ENCODE measurements at regions not wholly inside any gene's neighbourhood (a gene's known extent, or its start where the extent isn't known, plus 50 kb on each side); places are given as distances from the start of the nearest gene placed in this dataset.
"Not testable (repeated sequence)": the region's sequence is repeated elsewhere in the genome, so short reads cannot be mapped to it uniquely, and the experiment has no call there.

GRCh38 chr4:127500242-127500641 is 132.5 kb upstream of the INTU start:
- DNase-seq (ENCODE audit: low read depth, low spot score) = no peak

DNA sequence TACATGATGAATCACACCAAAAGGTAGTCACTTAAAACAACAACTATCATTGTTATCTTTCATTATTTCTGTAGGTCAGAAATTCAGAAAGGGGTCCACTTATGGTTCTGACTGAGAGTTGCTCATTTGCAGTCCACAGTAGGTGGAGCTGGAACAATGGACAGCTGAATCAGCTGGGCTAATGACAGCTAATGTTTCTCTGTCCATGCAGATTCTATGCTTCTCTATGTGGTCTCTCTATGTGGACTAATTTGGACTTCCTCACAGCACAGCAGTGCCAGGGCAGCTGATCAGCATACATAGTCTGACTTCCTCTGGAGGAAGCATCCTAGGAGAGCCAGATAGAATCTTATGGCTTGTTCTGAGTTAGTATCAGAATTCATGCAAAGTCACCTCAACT is 131.7 kb upstream of the INTU start:
- DNase-seq (ENCODE audit: low read depth, low spot score) = no peak

- DNase-seq (ENCODE audit: low read depth, low spot score) = no peak
Observed at GRCh38 chr4:127503111-127503510, 129.6 kb upstream of the INTU start.

DNA sequence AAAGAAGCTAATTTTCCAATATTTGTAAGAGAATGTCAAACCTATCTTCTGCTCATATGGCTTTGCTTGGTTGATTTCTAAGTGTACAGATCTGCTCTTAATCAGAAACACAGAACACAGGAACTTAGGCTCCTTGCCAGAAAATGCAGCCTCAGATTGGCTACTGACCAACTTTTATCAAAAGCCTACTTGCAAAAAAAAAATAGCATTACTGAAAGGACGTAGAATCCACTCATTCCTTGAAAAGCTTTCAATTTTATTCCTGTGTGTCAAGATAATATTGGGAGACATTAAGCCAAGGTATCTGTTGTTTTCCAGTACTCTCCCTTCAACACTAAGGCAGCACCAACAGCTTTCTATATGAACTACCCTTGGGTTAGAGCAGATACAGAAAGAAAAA is 127.6 kb upstream of the INTU start:
- DNase-seq (ENCODE audit: low read depth, low spot score) = peak; percentile 33

DNA sequence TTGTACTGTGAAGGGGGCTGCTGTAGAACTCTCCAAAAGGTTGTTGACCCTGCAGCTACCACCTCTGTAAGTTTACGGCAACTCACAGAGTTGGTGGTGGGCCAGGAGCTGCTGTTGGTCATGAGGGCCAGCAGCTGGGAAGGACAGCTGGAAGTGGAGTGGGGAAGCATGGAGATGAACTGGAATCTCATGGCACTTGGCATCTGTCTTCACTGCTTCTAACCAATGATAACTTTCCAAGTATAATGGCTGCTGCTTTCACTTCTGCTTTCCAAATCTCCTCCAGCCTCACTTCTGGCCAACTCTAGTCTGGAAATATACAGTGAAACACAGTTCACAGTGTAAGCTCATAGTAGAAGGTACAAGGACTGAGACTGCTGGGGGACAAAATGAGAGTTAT is 126.5 kb upstream of the INTU start:
- no peak for DNase-seq (ENCODE audit: low read depth, low spot score)

GRCh38 chr4:127509155-127509554 is 123.6 kb upstream of the INTU start:
- no peak for DNase-seq (ENCODE audit: low read depth, low spot score)

- DNase-seq (ENCODE audit: low read depth, low spot score) = not testable (repeated sequence)
Observed at GRCh38 chr4:127512672-127513071, 120.1 kb upstream of the INTU start.

- DNase-seq (ENCODE audit: low read depth, low spot score) = not testable (repeated sequence)
Observed at GRCh38 chr4:127515259-127515658, 117.5 kb upstream of the INTU start.

DNA sequence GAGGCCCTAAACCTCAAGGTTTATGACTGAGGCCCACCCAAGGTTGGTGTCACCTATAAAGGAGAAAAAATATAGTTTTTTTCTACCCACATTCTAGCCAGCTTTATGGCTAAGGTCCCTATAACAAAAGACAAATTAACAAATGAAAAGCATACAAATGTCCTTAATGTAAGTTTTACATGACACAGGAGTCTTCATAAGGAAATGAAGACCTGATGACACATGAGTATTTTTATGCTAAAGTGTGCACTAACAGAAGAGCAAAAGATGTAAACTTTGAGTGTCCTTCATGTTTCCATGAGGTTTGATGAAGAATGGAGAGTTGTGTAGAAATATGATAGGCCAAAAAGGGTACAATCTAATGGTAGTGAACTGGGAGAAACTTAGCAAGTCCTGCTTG is 114.7 kb upstream of the INTU start:
- DNase-seq (ENCODE audit: low read depth, low spot score) = no peak

DNA sequence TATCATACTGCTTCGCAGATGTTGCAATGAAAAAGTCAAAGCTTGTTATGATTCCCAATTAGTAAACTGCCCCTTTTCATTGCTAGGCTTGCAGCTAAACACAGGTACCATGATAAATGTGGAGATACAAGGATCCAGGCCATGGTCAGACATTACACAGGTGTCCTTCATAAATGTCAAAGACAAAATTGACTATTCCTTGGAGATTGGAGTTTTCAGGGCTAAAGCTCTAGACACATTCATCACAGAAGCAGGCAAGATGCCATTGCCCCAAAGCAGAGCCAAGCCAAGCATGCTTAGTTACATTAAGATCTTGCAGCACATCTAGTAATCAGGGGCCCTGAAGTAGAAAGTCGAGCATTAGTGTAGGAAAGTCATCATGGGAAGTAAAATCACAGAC is 111.3 kb upstream of the INTU start:
- no peak for DNase-seq (ENCODE audit: low read depth, low spot score)

- DNase-seq (ENCODE audit: low read depth, low spot score) = no peak
Observed at GRCh38 chr4:127523369-127523768, 109.4 kb upstream of the INTU start.

GRCh38 chr4:127525608-127526007 is 107.1 kb upstream of the INTU start:
- DNase-seq (ENCODE audit: low read depth, low spot score) = no peak

DNA sequence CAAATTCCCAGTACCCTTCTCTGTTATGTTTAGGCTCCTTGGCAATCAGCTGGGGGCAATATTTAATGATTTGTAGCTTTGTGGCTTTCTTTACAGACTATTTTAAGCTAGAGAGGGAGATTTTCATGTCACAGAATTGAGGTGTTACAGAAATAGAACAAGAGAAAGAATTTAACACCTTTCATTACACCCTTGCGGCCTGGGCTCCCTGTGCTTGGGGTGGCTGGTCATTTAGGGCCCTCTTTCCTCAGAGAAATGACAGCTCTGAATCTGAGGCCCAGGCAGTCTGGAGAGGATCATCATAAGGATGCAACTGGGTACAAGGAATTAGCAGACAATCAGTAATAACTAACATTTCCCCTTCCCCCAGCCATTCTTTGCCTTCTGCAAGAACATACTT is 104.5 kb upstream of the INTU start:
- DNase-seq (ENCODE audit: low read depth, low spot score) = no peak

- DNase-seq (ENCODE audit: low read depth, low spot score) = not testable (repeated sequence)
Observed at GRCh38 chr4:127529879-127530278, 102.9 kb upstream of the INTU start.

DNA sequence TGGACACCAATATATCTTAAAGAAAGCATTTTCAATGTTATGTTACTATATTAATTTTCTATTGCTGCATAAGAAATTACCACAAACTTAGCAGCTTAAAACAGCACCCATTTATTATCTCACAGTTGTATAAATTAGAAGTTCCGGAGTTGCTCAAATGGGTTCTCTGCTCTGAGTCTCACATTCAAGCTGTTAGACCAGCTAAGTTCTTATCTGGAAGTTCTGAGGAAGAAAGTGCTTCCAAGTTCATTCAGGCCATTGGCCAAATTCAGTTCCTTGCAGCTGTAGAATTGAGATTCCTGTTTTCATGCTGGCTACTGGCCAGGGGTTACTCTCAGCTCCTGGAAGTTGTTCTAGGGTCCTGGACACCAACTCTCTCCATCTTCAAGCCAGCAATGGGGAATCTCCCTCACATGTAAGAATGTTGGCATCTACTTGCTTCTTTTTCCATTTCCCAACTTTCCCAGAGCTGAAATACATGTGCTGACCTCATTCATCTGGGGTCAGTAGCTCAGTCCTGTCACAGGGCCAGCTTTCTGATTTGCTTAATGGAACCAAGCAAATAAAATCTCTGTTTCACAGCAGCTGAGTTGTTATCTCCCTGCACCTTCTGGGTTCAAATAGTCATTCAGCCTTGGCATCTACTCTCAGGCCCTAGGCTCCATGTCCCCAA is 99.6 kb upstream of the INTU start:
- no peak for DNase-seq (ENCODE audit: low read depth, low spot score)

DNA sequence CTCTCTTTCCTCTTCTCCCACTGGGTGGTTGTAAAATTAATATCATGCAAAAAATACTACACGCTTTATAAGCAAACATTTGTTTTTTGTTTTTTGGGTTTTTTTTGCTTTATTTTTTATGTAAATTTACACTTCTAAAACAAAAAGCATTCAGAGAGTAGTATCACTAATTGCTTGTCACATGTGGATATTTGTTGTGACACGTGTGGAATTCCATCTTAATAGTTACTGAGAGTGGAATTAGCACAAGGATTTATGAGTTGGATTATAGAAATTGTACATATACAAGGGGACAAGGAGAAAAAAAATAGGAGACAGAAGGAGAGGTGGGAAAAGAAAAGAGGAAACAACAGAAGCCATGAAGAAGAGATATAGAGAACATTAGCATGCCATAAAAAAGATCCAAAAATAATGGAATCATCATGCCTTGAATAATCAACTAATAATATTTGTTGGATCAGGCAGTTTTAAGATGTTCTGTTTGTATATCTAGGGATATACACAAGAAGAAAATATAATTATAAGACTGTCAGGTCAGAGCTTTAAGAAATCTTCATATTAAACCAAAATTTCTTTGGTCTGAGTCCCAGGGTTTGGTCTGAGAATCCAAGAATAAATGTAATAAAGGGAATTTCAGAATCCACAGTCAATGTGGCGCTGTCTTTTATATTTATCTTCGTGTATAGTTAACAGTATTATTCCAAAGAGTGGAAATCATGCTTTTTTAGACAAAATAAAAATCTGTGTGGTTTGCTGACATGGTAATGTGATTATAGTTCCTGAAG is 98.5 kb upstream of the INTU start:
- DNase-seq (ENCODE audit: low read depth, low spot score) = no peak

GRCh38 chr4:127538016-127538415 is 94.7 kb upstream of the INTU start:
- DNase-seq (ENCODE audit: low read depth, low spot score) = no peak

DNA sequence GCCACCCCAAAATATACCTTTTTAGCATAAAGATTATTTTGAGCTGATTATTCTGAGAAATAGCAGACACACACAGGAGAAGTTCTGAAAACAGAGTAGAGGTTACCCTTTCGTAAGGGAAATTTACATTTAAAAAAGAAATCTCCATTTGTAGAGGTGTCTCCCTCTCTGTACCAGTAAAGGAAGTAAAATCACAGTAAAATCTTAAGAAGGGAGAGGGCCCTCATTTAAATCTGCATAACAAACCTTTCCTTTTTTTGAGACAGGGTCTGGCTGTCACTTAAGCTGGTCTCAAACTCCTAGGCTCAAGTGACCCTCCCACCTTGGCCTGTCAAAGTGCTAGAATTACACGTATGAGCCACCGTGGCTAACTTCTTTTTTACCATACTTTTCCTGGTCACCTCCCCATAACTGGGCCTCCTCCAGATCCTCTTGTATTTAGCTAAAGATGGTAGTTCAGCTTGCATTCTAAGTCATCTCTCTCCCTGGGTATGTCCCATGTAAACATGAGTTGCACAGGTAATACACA is 92.2 kb upstream of the INTU start:
- DNase-seq (ENCODE audit: low read depth, low spot score) = no peak

DNA sequence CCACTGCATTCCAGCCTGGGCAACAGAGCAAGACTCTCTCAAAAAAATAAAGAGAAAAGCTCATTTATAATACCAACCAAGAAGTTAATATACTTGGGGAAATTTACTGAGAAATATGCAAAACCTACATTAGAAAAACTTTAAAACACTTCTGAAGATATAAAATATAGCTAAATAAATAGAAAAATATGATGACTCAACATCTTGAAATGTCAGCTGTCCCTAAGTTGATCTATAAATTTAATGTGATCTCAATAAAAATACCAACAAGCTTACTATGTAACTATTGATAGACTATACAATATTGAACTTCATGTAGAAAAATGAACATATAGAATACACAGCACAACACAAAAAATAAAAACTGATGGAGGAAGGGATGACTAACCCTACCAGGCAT is 87.5 kb upstream of the INTU start:
- no peak for DNase-seq (ENCODE audit: low read depth, low spot score)

GRCh38 chr4:127548990-127549925 is 83.5 kb upstream of the INTU start:
- DNase-seq (ENCODE audit: low read depth, low spot score) = no peak

- DNase-seq (ENCODE audit: low read depth, low spot score) = no peak
Observed at GRCh38 chr4:127555106-127555505, 77.7 kb upstream of the INTU start.

- no peak for DNase-seq (ENCODE audit: low read depth, low spot score)
Observed at GRCh38 chr4:127558088-127558487, 74.7 kb upstream of the INTU start.
